ENCODE measurements at regions not wholly inside any gene's neighbourhood (a gene's known extent, or its start where the extent isn't known, plus 50 kb on each side); places are given as distances from the start of the nearest gene placed in this dataset.

DNA sequence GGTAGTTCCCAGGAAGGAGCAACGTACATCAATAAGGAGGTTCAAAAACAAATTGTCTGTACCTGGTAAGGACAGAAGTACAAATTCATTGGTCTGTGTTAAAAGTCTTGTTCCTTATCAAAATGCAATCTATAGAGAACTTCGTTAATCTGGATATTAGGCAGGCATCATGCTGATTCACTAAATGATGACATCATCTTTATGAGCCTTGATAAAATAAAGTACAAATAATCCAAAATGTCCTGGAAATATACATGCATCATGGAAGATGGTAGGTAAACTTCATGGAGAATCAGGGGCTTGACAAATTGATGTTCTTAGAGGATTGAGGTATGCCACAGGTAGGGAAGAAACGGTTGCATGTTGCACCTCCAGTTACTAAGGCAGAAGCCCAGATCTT lies 433.9 kb downstream of the TRIML1 start:
- Histone ChIP-seq H3K4me1 (ENCODE audit: insufficient read depth, low read length) (no peaks in the 10 kb centered on the region), H3K9me3 (ENCODE audit: low read length) (no peaks in the 10 kb centered on the region), H3K27ac (ENCODE audit: low read depth, low read length) (no peak overlapping the region), H3K27me3 (ENCODE audit: control insufficient read depth in 1 of 2, insufficient read depth in 2 of 2, low read length in 2 of 2) (no peaks in the 10 kb centered on the region), H3K36me3 (ENCODE audit: insufficient read depth, low read length) (no peaks in the 10 kb centered on the region), H3K4me3 (ENCODE audit: low read depth in 1 of 2, low read length in 2 of 2) (no peak overlapping the region), H3K9ac (ENCODE audit: low read length) (no peak overlapping the region)

GRCh38 chr4:188578657-188579056 lies 439.4 kb downstream of the TRIML1 start:
- H3K4me3 ChIP-seq (ENCODE audit: low read depth in 1 of 2, low read length in 2 of 2) = no peak overlapping the region
- H3K27me3 ChIP-seq (ENCODE audit: control insufficient read depth in 1 of 2, insufficient read depth in 2 of 2, low read length in 2 of 2) = no peaks in the 10 kb centered on the region
- no peak overlapping the region for H3K9ac ChIP-seq (ENCODE audit: low read length)
- H3K9me3 ChIP-seq (ENCODE audit: low read length) = no peaks in the 10 kb centered on the region
- H3K4me1 ChIP-seq (ENCODE audit: insufficient read depth, low read length) = no peaks in the 10 kb centered on the region
- no peaks in the 10 kb centered on the region for H3K36me3 ChIP-seq (ENCODE audit: insufficient read depth, low read length)
- H3K27ac ChIP-seq (ENCODE audit: low read depth, low read length) = no peak overlapping the region

DNA sequence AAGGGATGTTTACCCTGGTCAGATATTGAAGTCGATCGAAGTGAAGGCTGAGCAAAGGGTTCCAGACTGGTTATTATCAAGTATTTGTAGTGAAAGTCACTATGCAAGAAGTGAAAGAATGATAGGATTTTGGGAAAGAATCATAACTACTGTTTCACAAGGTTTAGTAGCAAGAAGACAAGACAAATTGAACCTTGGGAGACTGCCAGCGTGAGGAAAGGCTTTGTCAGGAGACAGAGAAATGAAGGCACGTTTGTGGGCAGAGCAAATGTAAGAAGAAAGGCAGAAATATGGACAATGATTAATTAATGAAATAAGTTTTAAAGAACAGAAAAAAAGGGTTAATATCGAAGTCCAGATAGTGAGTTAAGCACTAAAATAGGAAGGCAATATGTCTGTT lies 456.8 kb downstream of the TRIML1 start:
- no peak overlapping the region for H3K4me3 ChIP-seq (ENCODE audit: low read depth in 1 of 2, low read length in 2 of 2)
- H3K27me3 ChIP-seq (ENCODE audit: control insufficient read depth in 1 of 2, insufficient read depth in 2 of 2, low read length in 2 of 2) = no peaks in the 10 kb centered on the region
- no peaks in the 10 kb centered on the region for H3K4me1 ChIP-seq (ENCODE audit: insufficient read depth, low read length)
- H3K27ac ChIP-seq (ENCODE audit: low read depth, low read length) = no peak overlapping the region
- H3K9ac ChIP-seq (ENCODE audit: low read length) = no peak overlapping the region
- H3K36me3 ChIP-seq (ENCODE audit: insufficient read depth, low read length) = no peaks in the 10 kb centered on the region
- H3K9me3 ChIP-seq (ENCODE audit: low read length) = no peaks in the 10 kb centered on the region

- H3K4me3 ChIP-seq (ENCODE audit: low read depth in 1 of 2, low read length in 2 of 2) = no peak overlapping the region
- H3K9me3 ChIP-seq (ENCODE audit: low read length) = no peaks in the 10 kb centered on the region
- H3K27me3 ChIP-seq (ENCODE audit: control insufficient read depth in 1 of 2, insufficient read depth in 2 of 2, low read length in 2 of 2) = no peaks in the 10 kb centered on the region
- no peak overlapping the region for H3K9ac ChIP-seq (ENCODE audit: low read length)
- H3K27ac ChIP-seq (ENCODE audit: low read depth, low read length) = no peak overlapping the region
- H3K36me3 ChIP-seq (ENCODE audit: insufficient read depth, low read length) = no peaks in the 10 kb centered on the region
- H3K4me1 ChIP-seq (ENCODE audit: insufficient read depth, low read length) = no peaks in the 10 kb centered on the region
These were observed 464.4 kb downstream of the TRIML1 start for GRCh38 chr4:188603646-188604045.

DNA sequence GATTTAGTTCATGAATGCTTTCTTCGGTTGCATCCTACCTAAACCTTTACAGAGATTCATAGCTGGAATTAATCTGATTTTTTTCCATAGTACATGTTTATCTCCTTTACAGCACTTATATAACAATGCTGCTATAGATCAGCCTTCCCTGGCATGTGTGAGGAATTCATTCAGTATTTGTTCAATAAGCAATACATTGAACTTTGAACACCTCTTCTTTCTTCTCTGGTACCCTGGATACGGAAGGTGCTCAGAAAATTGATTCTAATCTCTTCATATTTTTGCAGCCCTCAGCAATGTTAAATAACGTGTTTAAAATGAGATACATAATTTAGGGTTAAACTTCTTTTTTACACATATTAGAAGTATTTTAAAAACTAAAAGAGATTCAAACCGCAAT lies 467.4 kb downstream of the TRIML1 start:
- no peaks in the 10 kb centered on the region for H3K36me3 ChIP-seq (ENCODE audit: insufficient read depth, low read length)
- H3K27ac ChIP-seq (ENCODE audit: low read depth, low read length) = no peak overlapping the region
- H3K4me3 ChIP-seq (ENCODE audit: low read depth in 1 of 2, low read length in 2 of 2) = no peak overlapping the region
- no peaks in the 10 kb centered on the region for H3K27me3 ChIP-seq (ENCODE audit: control insufficient read depth in 1 of 2, insufficient read depth in 2 of 2, low read length in 2 of 2)
- H3K9me3 ChIP-seq (ENCODE audit: low read length) = no peaks in the 10 kb centered on the region
- H3K4me1 ChIP-seq (ENCODE audit: insufficient read depth, low read length) = no peaks in the 10 kb centered on the region
- H3K9ac ChIP-seq (ENCODE audit: low read length) = no peak overlapping the region

DNA sequence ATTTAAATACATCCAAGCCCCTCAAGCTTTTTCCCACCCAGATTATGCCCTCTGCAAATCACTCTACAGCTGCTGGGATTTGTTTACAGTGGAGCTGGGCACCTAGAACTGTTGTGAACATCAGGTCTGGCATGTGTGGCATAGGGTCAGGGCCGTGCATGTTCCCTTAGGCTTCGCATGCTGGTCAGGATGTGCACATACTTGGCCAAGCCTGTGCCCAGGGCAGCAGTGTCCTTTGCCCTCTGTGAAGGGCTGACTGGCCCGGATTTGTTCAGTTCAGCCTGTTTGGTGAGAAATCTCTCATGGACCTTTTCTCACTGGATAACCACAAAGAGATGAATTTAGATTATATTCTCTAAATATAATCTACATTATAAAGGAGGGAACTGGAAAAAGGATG lies 471.9 kb downstream of the TRIML1 start:
- no peaks in the 10 kb centered on the region for H3K9me3 ChIP-seq (ENCODE audit: low read length)
- H3K4me1 ChIP-seq (ENCODE audit: insufficient read depth, low read length) = no peaks in the 10 kb centered on the region
- H3K9ac ChIP-seq (ENCODE audit: low read length) = no peak overlapping the region

GRCh38 chr4:188612659-188613058 lies 473.4 kb downstream of the TRIML1 start:
- H3K9ac ChIP-seq (ENCODE audit: low read length) = no peak overlapping the region
- H3K4me3 ChIP-seq (ENCODE audit: low read depth in 1 of 2, low read length in 2 of 2) = no peak overlapping the region
- no peaks in the 10 kb centered on the region for H3K4me1 ChIP-seq (ENCODE audit: insufficient read depth, low read length)
- no peaks in the 10 kb centered on the region for H3K27me3 ChIP-seq (ENCODE audit: control insufficient read depth in 1 of 2, insufficient read depth in 2 of 2, low read length in 2 of 2)
- no peaks in the 10 kb centered on the region for H3K36me3 ChIP-seq (ENCODE audit: insufficient read depth, low read length)
- H3K9me3 ChIP-seq (ENCODE audit: low read length) = no peaks in the 10 kb centered on the region
- no peak overlapping the region for H3K27ac ChIP-seq (ENCODE audit: low read depth, low read length)

More for the DNA sequence above, 471.9 kb downstream of the TRIML1 start:
- H3K27me3 ChIP-seq (ENCODE audit: control insufficient read depth in 1 of 2, insufficient read depth in 2 of 2, low read length in 2 of 2) = no peaks in the 10 kb centered on the region
- H3K36me3 ChIP-seq (ENCODE audit: insufficient read depth, low read length) = no peaks in the 10 kb centered on the region
- H3K27ac ChIP-seq (ENCODE audit: low read depth, low read length) = no peak overlapping the region
- no peak overlapping the region for H3K4me3 ChIP-seq (ENCODE audit: low read depth in 1 of 2, low read length in 2 of 2)

- Histone ChIP-seq H3K4me1 (ENCODE audit: insufficient read depth, low read length) (no peaks in the 10 kb centered on the region), H3K9me3 (ENCODE audit: low read length) (no peaks in the 10 kb centered on the region), H3K4me3 (ENCODE audit: low read depth in 1 of 2, low read length in 2 of 2) (no peak overlapping the region), H3K27ac (ENCODE audit: low read depth, low read length) (no peak overlapping the region), H3K9ac (ENCODE audit: low read length) (no peak overlapping the region), H3K36me3 (ENCODE audit: insufficient read depth, low read length) (no peaks in the 10 kb centered on the region), H3K27me3 (ENCODE audit: control insufficient read depth in 1 of 2, insufficient read depth in 2 of 2, low read length in 2 of 2) (no peaks in the 10 kb centered on the region)
These were observed 474.7 kb downstream of the TRIML1 start for GRCh38 chr4:188613976-188614375.

DNA sequence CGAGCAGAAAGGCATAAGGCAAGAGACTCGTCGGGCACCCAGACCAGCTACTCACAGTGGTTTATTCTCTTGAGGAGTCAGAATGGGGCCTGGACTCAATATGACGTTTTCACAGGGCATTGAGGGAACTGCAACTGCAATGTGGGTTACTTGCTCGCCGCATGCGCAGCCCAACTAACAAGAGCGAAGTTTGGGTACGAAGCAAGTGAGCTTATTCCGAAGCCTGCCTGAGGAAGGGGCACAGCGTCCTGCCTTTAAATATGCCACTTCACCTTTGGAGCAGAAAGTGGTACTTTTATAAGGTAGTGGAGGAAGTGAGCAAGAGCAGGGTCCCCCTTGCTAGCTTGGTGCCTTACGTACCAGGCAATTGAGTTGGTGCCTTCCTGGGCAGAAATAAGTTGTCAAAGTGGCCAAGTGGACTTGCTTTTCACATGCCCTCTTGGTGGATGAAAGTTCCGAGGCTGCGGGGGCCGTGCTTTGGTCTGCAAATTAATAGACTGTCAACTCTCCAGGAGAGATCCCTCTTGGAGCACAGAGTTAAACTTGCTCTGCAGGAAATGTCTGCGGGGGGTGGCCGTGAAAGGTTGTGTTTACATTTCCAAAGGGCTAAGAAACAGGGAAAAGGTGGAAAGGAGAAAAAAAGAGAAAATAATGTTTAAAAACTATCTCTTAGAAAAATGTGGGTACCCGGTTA lies 480.4 kb downstream of the TRIML1 start:
- no peaks in the 10 kb centered on the region for H3K36me3 ChIP-seq (ENCODE audit: insufficient read depth, low read length)
- no peak overlapping the region for H3K9ac ChIP-seq (ENCODE audit: low read length)
- no peaks in the 10 kb centered on the region for H3K4me1 ChIP-seq (ENCODE audit: insufficient read depth, low read length)
- no peak overlapping the region for H3K27ac ChIP-seq (ENCODE audit: low read depth, low read length)
- H3K27me3 ChIP-seq (ENCODE audit: control insufficient read depth in 1 of 2, insufficient read depth in 2 of 2, low read length in 2 of 2) = no peaks in the 10 kb centered on the region
- no peak overlapping the region for H3K4me3 ChIP-seq (ENCODE audit: low read depth in 1 of 2, low read length in 2 of 2)
- H3K9me3 ChIP-seq (ENCODE audit: low read length) = no peaks in the 10 kb centered on the region

GRCh38 chr4:188620608-188621007 lies 481.4 kb downstream of the TRIML1 start:
- Histone ChIP-seq H3K36me3 (ENCODE audit: insufficient read depth, low read length) (no peaks in the 10 kb centered on the region), H3K27me3 (ENCODE audit: control insufficient read depth in 1 of 2, insufficient read depth in 2 of 2, low read length in 2 of 2) (no peaks in the 10 kb centered on the region), H3K9ac (ENCODE audit: low read length) (no peak overlapping the region), H3K27ac (ENCODE audit: low read depth, low read length) (no peak overlapping the region), H3K4me1 (ENCODE audit: insufficient read depth, low read length) (no peaks in the 10 kb centered on the region), H3K9me3 (ENCODE audit: low read length) (no peaks in the 10 kb centered on the region), H3K4me3 (ENCODE audit: low read depth in 1 of 2, low read length in 2 of 2) (no peak overlapping the region)

DNA sequence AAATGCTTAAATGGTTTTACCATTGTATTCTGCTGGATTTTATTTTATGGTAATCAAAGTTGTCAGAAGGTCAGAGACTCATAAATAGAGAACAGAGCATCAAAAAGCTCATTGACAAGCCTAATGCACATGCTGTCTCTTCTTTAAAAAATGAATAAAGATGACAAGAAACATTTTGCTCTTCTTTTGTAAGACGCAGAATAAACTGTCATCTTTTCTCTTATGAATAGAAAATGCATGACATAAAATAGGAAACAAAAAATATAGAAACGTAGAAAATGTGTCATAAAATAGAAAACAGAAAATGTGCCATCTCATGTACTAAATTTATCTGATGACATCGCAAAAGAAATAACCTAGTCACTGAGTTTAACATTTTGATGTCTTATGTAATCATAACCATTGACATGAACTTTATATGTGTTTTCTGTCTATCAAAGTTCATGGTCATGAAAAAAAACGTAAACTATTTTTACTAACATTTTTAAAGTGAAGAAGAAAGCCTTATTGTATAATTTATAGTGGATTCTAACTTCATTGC lies 484.1 kb downstream of the TRIML1 start:
- Histone ChIP-seq H3K4me1 (ENCODE audit: insufficient read depth, low read length) (no peaks in the 10 kb centered on the region), H3K9me3 (ENCODE audit: low read length) (no peaks in the 10 kb centered on the region), H3K9ac (ENCODE audit: low read length) (no peak overlapping the region), H3K27me3 (ENCODE audit: control insufficient read depth in 1 of 2, insufficient read depth in 2 of 2, low read length in 2 of 2) (no peaks in the 10 kb centered on the region), H3K27ac (ENCODE audit: low read depth, low read length) (no peak overlapping the region), H3K4me3 (ENCODE audit: low read depth in 1 of 2, low read length in 2 of 2) (no peak overlapping the region), H3K36me3 (ENCODE audit: insufficient read depth, low read length) (no peaks in the 10 kb centered on the region)

GRCh38 chr4:188624370-188624769 lies 485.1 kb downstream of the TRIML1 start:
- no peak overlapping the region for H3K4me3 ChIP-seq (ENCODE audit: low read depth in 1 of 2, low read length in 2 of 2)
- no peaks in the 10 kb centered on the region for H3K36me3 ChIP-seq (ENCODE audit: insufficient read depth, low read length)
- no peaks in the 10 kb centered on the region for H3K27me3 ChIP-seq (ENCODE audit: control insufficient read depth in 1 of 2, insufficient read depth in 2 of 2, low read length in 2 of 2)
- no peaks in the 10 kb centered on the region for H3K9me3 ChIP-seq (ENCODE audit: low read length)
- H3K27ac ChIP-seq (ENCODE audit: low read depth, low read length) = no peak overlapping the region
- no peaks in the 10 kb centered on the region for H3K4me1 ChIP-seq (ENCODE audit: insufficient read depth, low read length)
- no peak overlapping the region for H3K9ac ChIP-seq (ENCODE audit: low read length)

Data from muscle layer of colon (tissue), 2 donors.